Parathyroid adenoma (tissue), 2 donors: ENCODE measurements at regions not wholly inside any gene's neighbourhood (a gene's known extent, or its start where the extent isn't known, plus 50 kb on each side); places are given as distances from the start of the nearest gene placed in this dataset.

ENCODE experiments used
- H2AFZ ChIP-seq: fragments of 300-600 bp; sonication (generic); one replicate; pipeline ENCODE4 v1.7.0; 2017; ENCODE audit warnings: antibody characterized with exemption, mild to moderate bottlenecking
- H3K27ac ChIP-seq: fragments of 300-600 bp; sonication (generic); one replicate; pipeline ENCODE4 v1.7.0; 2017
- H3K27me3 ChIP-seq: fragments of 300-600 bp; sonication (generic); one replicate; pipeline ENCODE4 v1.7.0; 2017; ENCODE audit warnings: low read length; ENCODE audit not compliant: control insufficient read depth, insufficient read depth
- H3K36me3 ChIP-seq: fragments of 300-600 bp; sonication (generic); one replicate; pipeline ENCODE4 v1.7.0; 2017; ENCODE audit warnings: low read length; ENCODE audit not compliant: control insufficient read depth, insufficient read depth
- H3K4me1 ChIP-seq: fragments of 300-600 bp; sonication (generic); one replicate; pipeline ENCODE4 v1.7.0; 2017; ENCODE audit warnings: control low read depth
- H3K4me2 ChIP-seq: fragments of 300-600 bp; sonication (generic); one replicate; pipeline ENCODE4 v1.7.0; 2017; ENCODE audit warnings: low read length
- H3K4me3 ChIP-seq: fragments of 300-600 bp; sonication (generic); one replicate; pipeline ENCODE4 v1.7.0; 2017; ENCODE audit warnings: low read depth, low read length
- H3K79me2 ChIP-seq: fragments of 300-600 bp; sonication (generic); one replicate; pipeline ENCODE4 v1.7.0; 2017; ENCODE audit warnings: control low read depth
- H3K9ac ChIP-seq: fragments of 300-600 bp; sonication (generic); one replicate; pipeline ENCODE4 v1.7.0; 2017; ENCODE audit warnings: mild to moderate bottlenecking
- H3K9me3 ChIP-seq: fragments of 300-600 bp; sonication (generic); one replicate; pipeline ENCODE4 v1.7.0; 2017; ENCODE audit warnings: low read length; ENCODE audit not compliant: control insufficient read depth
- CTCF ChIP-seq: fragments of 300-600 bp; sonication (generic); IDR thresholded peaks from one replicate; pipeline ENCODE4 v1.7.0; 2017; ENCODE audit warnings: antibody characterized with exemption, mild to moderate bottlenecking
- donor health status: primary hyperparathyroidism.

- Histone ChIP-seq H3K4me2 (no peak overlapping the region), H3K9me3 (no peaks in the 10 kb centered on the region), H3K27me3 (no peaks in the 10 kb centered on the region), H3K4me3 (no peak overlapping the region), H3K79me2 (no peaks in the 10 kb centered on the region), H3K4me1 (no peaks in the 10 kb centered on the region), H3K27ac (no peak overlapping the region), H2AFZ (no peak overlapping the region), H3K36me3 (no peaks in the 10 kb centered on the region), H3K9ac (no peak overlapping the region)
- no peak for TF ChIP-seq CTCF
Observed at GRCh38 chr3:68136411-68136810, 482.0 kb upstream of the SUCLG2 start.

- Histone ChIP-seq H3K27ac (no peak overlapping the region), H3K36me3 (no peaks in the 10 kb centered on the region), H2AFZ (no peak overlapping the region), H3K4me3 (no peak overlapping the region), H3K27me3 (no peaks in the 10 kb centered on the region), H3K9ac (no peak overlapping the region), H3K9me3 (no peaks in the 10 kb centered on the region), H3K4me1 (no peaks in the 10 kb centered on the region), H3K4me2 (no peak overlapping the region), H3K79me2 (no peaks in the 10 kb centered on the region)
- TF ChIP-seq CTCF = no peak
Observed at GRCh38 chr3:68135067-68135466, 480.7 kb upstream of the SUCLG2 start.

GRCh38 chr3:68129065-68129464, 474.7 kb upstream of the SUCLG2 start:
- TF ChIP-seq CTCF = no peak
- H3K36me3 ChIP-seq = no peaks in the 10 kb centered on the region
- no peaks in the 10 kb centered on the region for H3K9me3 ChIP-seq
- no peaks in the 10 kb centered on the region for H3K27me3 ChIP-seq
- no peak overlapping the region for H3K27ac ChIP-seq
- no peaks in the 10 kb centered on the region for H3K79me2 ChIP-seq
- H3K4me3 ChIP-seq = no peak overlapping the region
- no peak overlapping the region for H2AFZ ChIP-seq
- H3K4me2 ChIP-seq = no peak overlapping the region
- H3K4me1 ChIP-seq = no peaks in the 10 kb centered on the region
- no peak overlapping the region for H3K9ac ChIP-seq

GRCh38 chr3:68123231-68123630, 468.8 kb upstream of the SUCLG2 start:
- Histone ChIP-seq H3K9me3 (no peaks in the 10 kb centered on the region), H3K9ac (no peak overlapping the region), H3K27ac (no peak overlapping the region), H3K4me3 (no peak overlapping the region), H3K4me1 (no peaks in the 10 kb centered on the region), H3K79me2 (no peaks in the 10 kb centered on the region), H3K36me3 (no peaks in the 10 kb centered on the region), H2AFZ (no peak overlapping the region), H3K4me2 (no peak overlapping the region), H3K27me3 (no peaks in the 10 kb centered on the region)
- no peak for TF ChIP-seq CTCF

- Histone ChIP-seq H3K4me2 (no peak overlapping the region), H2AFZ (no peak overlapping the region), H3K27ac (no peak overlapping the region), H3K4me1 (no peaks in the 10 kb centered on the region), H3K27me3 (no peaks in the 10 kb centered on the region), H3K36me3 (no peaks in the 10 kb centered on the region), H3K9ac (no peak overlapping the region), H3K9me3 (no peaks in the 10 kb centered on the region), H3K4me3 (no peak overlapping the region), H3K79me2 (no peaks in the 10 kb centered on the region)
- no peak for TF ChIP-seq CTCF
Observed at GRCh38 chr3:68121287-68121686, 466.9 kb upstream of the SUCLG2 start.
